ENCODE measurements at regions not wholly inside any gene's neighbourhood (a gene's known extent, or its start where the extent isn't known, plus 50 kb on each side); places are given as distances from the start of the nearest gene placed in this dataset.

GRCh38 chr13:50644081-50644871 lies 199.2 kb downstream of the DLEU7 start:
- no peak for TF ChIP-seq CTCF (conservative IDR thresholded peaks at IDR 0.05; ENCODE audit: low read depth, low read length)
- DNase-seq (ENCODE audit: low read depth): no peak
- H3K4me3 ChIP-seq (ENCODE audit: low read depth, low read length): no peak overlapping the region

GRCh38 chr13:50645092-50645491 lies 198.4 kb downstream of the DLEU7 start:
- TF ChIP-seq CTCF (conservative IDR thresholded peaks at IDR 0.05; ENCODE audit: low read depth, low read length): no peak
- H3K4me3 ChIP-seq (ENCODE audit: low read depth, low read length): no peak overlapping the region
- DNase-seq (ENCODE audit: low read depth): no peak

DNA sequence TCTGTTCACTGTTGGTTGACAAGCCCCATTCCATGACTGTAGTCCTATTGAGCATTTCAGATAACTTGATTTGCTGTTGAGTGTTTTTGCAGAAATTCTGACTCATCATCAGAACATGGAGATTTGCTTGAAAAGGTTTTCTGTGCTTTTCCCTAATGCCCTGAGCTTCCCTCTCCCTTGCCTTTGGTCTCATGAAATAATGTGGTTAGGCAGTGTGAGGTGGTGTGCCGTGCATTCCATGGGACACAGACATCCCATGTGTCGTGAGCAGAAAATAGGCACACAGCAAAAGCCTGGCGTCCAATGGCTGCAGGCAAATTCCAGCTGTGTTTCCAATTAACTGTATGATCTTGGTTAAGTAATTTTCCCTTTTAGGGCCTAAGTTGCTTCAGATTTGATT lies 197.4 kb downstream of the DLEU7 start:
- H3K4me3 ChIP-seq (ENCODE audit: low read depth, low read length): no peak overlapping the region
- no peak for TF ChIP-seq CTCF (conservative IDR thresholded peaks at IDR 0.05; ENCODE audit: low read depth, low read length)
- DNase-seq (ENCODE audit: low read depth): no peak

DNA sequence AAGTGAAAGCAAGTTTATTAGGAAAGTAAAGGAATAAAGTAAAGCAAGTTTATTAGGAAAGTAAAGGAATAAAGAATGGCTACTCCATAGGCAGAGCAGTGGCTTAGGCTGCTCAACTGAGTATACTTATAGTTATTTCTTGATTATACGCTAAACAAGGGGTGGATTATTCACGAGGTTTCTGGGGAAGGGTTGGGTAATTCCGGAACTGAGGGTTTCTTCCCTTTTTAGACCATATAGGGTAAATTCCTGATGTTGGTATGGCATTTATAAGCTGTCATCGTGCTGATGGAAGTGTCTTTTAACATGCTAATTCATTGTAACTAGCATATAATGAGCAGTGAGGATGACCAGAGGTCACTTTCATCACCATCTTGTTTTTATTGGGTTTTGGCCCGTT lies 194.3 kb downstream of the DLEU7 start:
- TF ChIP-seq CTCF (conservative IDR thresholded peaks at IDR 0.05; ENCODE audit: low read depth, low read length): no peak
- no peak overlapping the region for H3K4me3 ChIP-seq (ENCODE audit: low read depth, low read length)
- DNase-seq (ENCODE audit: low read depth): no peak

- no peak for DNase-seq (ENCODE audit: low read depth)
- no peak for TF ChIP-seq CTCF (conservative IDR thresholded peaks at IDR 0.05; ENCODE audit: low read depth, low read length)
- no peak overlapping the region for H3K4me3 ChIP-seq (ENCODE audit: low read depth, low read length)
Measured at GRCh38 chr13:50650592-50651504, 192.6 kb downstream of the DLEU7 start.

DNA sequence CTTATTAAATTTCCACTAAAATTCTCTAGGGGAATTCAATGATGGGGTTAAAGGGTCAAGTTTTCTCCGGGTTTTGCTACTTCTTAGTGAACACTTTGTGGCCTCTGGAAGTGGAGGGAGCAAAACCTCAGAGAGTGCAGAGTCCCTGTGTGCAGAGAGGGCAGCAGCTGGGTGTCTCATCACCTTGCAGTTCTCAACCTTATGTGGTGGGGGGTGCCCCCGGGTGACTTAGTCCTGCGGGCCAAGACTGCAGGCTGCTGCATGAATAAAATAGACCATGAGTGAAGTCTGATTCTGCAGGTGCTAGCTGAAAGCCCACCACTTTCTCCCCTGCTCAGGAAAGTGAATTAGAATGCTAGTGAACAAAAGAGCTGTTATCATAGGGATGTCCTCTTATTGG lies 191.6 kb downstream of the DLEU7 start:
- no peak for TF ChIP-seq CTCF (conservative IDR thresholded peaks at IDR 0.05; ENCODE audit: low read depth, low read length)
- no peak overlapping the region for H3K4me3 ChIP-seq (ENCODE audit: low read depth, low read length)
- DNase-seq (ENCODE audit: low read depth): no peak

All from epithelial cell of proximal tubule (primary cell).